ENCODE measurements at regions not wholly inside any gene's neighbourhood (a gene's known extent, or its start where the extent isn't known, plus 50 kb on each side); places are given as distances from the start of the nearest gene placed in this dataset.

DNA sequence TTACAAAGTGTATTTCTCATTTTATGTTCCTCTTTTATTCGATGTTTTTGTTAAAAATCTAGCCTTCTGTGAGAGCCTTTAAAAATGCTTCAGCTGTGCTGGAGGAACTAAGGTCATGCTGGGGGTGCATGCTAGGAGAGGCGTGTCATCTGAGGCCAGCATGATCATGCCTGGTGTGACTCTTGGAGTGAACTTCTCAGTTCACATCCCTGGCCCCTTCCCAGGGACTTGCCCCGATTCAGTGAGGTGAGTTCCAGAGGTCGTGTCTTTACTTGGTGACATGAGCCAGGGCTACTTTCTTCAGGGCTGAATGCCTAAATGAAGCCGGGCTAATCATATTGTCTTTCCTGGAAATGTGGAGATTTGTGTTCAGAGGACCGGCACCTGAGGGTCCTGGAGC lies 264.9 kb downstream of the MREG start:
- no peak overlapping the region for H2AK5ac ChIP-seq (ENCODE audit: low read depth, low read length)
- H2BK20ac ChIP-seq (ENCODE audit: low read length), result no peak overlapping the region
- no peak overlapping the region for H3K56ac ChIP-seq (replicated peaks; ENCODE audit: insufficient read length, low read depth, low read length)
- FAIRE-seq (no peak), DNase-seq (ENCODE audit: low read depth in 1 of 2, low spot score in 2 of 2) (no peak)
- no peak overlapping the region for H3K4me3 ChIP-seq (ENCODE audit: extremely low read depth in 1 of 4, insufficient read depth in 2 of 4, low read depth in 3 of 4, low read length in 4 of 4)
- no peak overlapping the region for H2AFZ ChIP-seq (ENCODE audit: low read length)
- H3K79me2 ChIP-seq (ENCODE audit: control insufficient read depth in 1 of 2, insufficient read depth in 2 of 2, low read length in 2 of 2), result no peaks in the 10 kb centered on the region
- no peaks in the 10 kb centered on the region for H3K27me3 ChIP-seq (replicated peaks in 1 of 4; ENCODE audit: control insufficient read depth in 3 of 4, extremely low read depth in 1 of 4, insufficient read depth in 3 of 4, low read length in 3 of 4)
- WGBS, 2 experiments (ENCODE audit: extremely low coverage in 1 of 2, insufficient coverage in 1 of 2, insufficient read length in 1 of 2, insufficient replicate concordance in 2 of 2, low coverage in 1 of 2, low lambda C conversion rate in 2 of 2, missing lambda C conversion rate in 1 of 2), result 67% methylated on average over 6 of the region's 6 CpGs; no CpG with 5 or more reads in 1 of the 2 experiments
- no peak overlapping the region for H3K23ac ChIP-seq (ENCODE audit: insufficient read length)
- POLR2A ChIA-PET (ENCODE audit: partially characterized antibody), result no interaction called here
- no peak overlapping the region for H3K14ac ChIP-seq (ENCODE audit: insufficient read length)
- CTCF ChIA-PET (ENCODE audit: partially characterized antibody), result interaction anchor here (1.2 to 1.7 kb wide), 2 partner anchors 12 to 33 kb away, joined by 3 to 6 read pairs; no protein-coding TSS in a partner anchor
- H2BK12ac ChIP-seq (ENCODE audit: low read depth, low read length), result no peak overlapping the region
- no peaks in the 10 kb centered on the region for H3K9me3 ChIP-seq (ENCODE audit: insufficient read depth in 2 of 2, low read depth in 1 of 2, low read length in 1 of 2)
- no peaks in the 10 kb centered on the region for H3K23me2 ChIP-seq (ENCODE audit: low read depth, low read length)
- H2BK15ac ChIP-seq (ENCODE audit: low read length), result no peak overlapping the region
- no peak overlapping the region for H3K4ac ChIP-seq (replicated peaks; ENCODE audit: insufficient read length, low read depth, low read length)
- H2BK120ac ChIP-seq (replicated peaks; ENCODE audit: low read depth, low read length), result no peak overlapping the region
- no peak overlapping the region for H3K9ac ChIP-seq (replicated peaks in 1 of 4; ENCODE audit: extremely low read depth in 1 of 4, low read depth in 3 of 4, low read length in 3 of 4)
- H4K91ac ChIP-seq (replicated peaks; ENCODE audit: insufficient read length, low read length), result no peak overlapping the region
- no peaks in the 10 kb centered on the region for H3K79me1 ChIP-seq (ENCODE audit: low read depth, low read length)
- no peaks in the 10 kb centered on the region for H3K36me3 ChIP-seq (ENCODE audit: control insufficient read depth in 2 of 4, insufficient read depth in 4 of 4, low read length in 3 of 4)
- no peaks in the 10 kb centered on the region for H4K20me1 ChIP-seq (replicated peaks in 1 of 2; ENCODE audit: control insufficient read depth in 1 of 2, insufficient read depth in 2 of 2, low read length in 2 of 2)
- TF ChIP-seq HDAC6 (IDR thresholded peaks at IDR 0.05; ENCODE audit: low read depth, low read length) (no peak), BRCA1 (IDR thresholded peaks at IDR 0.05; ENCODE audit: low read depth, low read length) (no peak), KDM5A (IDR thresholded peaks at IDR 0.05; ENCODE audit: low read length) (no peak), CEBPB (IDR thresholded peaks at IDR 0.05; ENCODE audit: low read depth, low read length) (no peak)
- TF ChIP-seq, protein P1, sequence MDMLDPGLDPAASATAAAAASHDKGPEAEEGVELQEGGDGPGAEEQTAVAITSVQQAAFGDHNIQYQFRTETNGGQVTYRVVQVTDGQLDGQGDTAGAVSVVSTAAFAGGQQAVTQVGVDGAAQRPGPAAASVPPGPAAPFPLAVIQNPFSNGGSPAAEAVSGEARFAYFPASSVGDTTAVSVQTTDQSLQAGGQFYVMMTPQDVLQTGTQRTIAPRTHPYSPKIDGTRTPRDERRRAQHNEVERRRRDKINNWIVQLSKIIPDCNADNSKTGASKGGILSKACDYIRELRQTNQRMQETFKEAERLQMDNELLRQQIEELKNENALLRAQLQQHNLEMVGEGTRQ (IDR thresholded peaks at IDR 0.05; ENCODE audit: low read length), result no peak
- H4K5ac ChIP-seq (ENCODE audit: insufficient read length, low read depth, low read length), result no peak overlapping the region
- no peaks in the 10 kb centered on the region for H3K4me1 ChIP-seq (replicated peaks in 1 of 4; ENCODE audit: control insufficient read depth in 3 of 4, insufficient read depth in 4 of 4, low read length in 3 of 4)
- H3K4me2 ChIP-seq (ENCODE audit: insufficient read depth in 1 of 2, low read depth in 2 of 2, low read length in 2 of 2), result no peak overlapping the region
- no peak overlapping the region for H2BK5ac ChIP-seq (ENCODE audit: low read depth, low read length)
- H3K27ac ChIP-seq (ENCODE audit: low read depth, low read length), result no peak overlapping the region
- no peak overlapping the region for H4K8ac ChIP-seq (ENCODE audit: extremely low read depth, insufficient read depth, low read length)
- H3K18ac ChIP-seq (ENCODE audit: extremely low read depth, low read length), result no peak overlapping the region

Data from H1 (cell line).